ENCODE measurements at regions not wholly inside any gene's neighbourhood (a gene's known extent, or its start where the extent isn't known, plus 50 kb on each side); places are given as distances from the start of the nearest gene placed in this dataset.

GRCh38 chr14:26851793-26852192, 254.0 kb upstream of the NOVA1 start:
- TF ChIP-seq CTCF (IDR thresholded peaks at IDR 0.05) (no peak), POLR2A (IDR thresholded peaks at IDR 0.05) (no peak)

All from thyroid gland (tissue), 4 donors.